ENCODE measurements at regions not wholly inside any gene's neighbourhood (a gene's known extent, or its start where the extent isn't known, plus 50 kb on each side); places are given as distances from the start of the nearest gene placed in this dataset.

GRCh38 chr5:100161868-100162267, 373.3 kb upstream of the FAM174A start:
- TF ChIP-seq ZFP30 (CRISPR knock-in tag; IDR thresholded peaks at IDR 0.05), result no peak
- TF ChIP-seq, protein P1, sequence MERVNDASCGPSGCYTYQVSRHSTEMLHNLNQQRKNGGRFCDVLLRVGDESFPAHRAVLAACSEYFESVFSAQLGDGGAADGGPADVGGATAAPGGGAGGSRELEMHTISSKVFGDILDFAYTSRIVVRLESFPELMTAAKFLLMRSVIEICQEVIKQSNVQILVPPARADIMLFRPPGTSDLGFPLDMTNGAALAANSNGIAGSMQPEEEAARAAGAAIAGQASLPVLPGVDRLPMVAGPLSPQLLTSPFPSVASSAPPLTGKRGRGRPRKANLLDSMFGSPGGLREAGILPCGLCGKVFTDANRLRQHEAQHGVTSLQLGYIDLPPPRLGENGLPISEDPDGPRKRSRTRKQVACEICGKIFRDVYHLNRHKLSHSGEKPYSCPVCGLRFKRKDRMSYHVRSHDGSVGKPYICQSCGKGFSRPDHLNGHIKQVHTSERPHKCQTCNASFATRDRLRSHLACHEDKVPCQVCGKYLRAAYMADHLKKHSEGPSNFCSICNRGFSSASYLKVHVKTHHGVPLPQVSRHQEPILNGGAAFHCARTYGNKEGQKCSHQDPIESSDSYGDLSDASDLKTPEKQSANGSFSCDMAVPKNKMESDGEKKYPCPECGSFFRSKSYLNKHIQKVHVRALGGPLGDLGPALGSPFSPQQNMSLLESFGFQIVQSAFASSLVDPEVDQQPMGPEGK (CRISPR knock-in tag; IDR thresholded peaks at IDR 0.05; ENCODE audit: borderline replicate concordance), result no peak
- no peak for TF ChIP-seq ARNTL (CRISPR knock-in tag; IDR thresholded peaks at IDR 0.05; ENCODE audit: borderline replicate concordance, low read depth)
- no peak for TF ChIP-seq ISL1 (CRISPR knock-in tag; IDR thresholded peaks at IDR 0.05)
- no peak for TF ChIP-seq ZFP3 (CRISPR knock-in tag; IDR thresholded peaks at IDR 0.05)
- no peak for TF ChIP-seq ZNF565 (CRISPR knock-in tag; conservative IDR thresholded peaks at IDR 0.05; ENCODE audit: low read depth)
- no peak for TF ChIP-seq TSHZ2 (CRISPR knock-in tag; IDR thresholded peaks at IDR 0.05)
- TF ChIP-seq ZNF70 (CRISPR knock-in tag; IDR thresholded peaks at IDR 0.05), result no peak
- no peak for TF ChIP-seq BACH2 (CRISPR knock-in tag; IDR thresholded peaks at IDR 0.05; ENCODE audit: borderline replicate concordance)

All from SK-N-SH treated with all-trans-retinoic acid at 6 μM for 48 hours (cell line).